SHP77 (cell line): ENCODE measurements at regions not wholly inside any gene's neighbourhood (a gene's known extent, or its start where the extent isn't known, plus 50 kb on each side); places are given as distances from the start of the nearest gene placed in this dataset.
A peak's percentile ranks its signal among the peaks of the same experiment; 100 is the strongest.
"Not testable (repeated sequence)": the region's sequence is repeated elsewhere in the genome, so short reads cannot be mapped to it uniquely, and the experiment has no call there.

ENCODE experiments used
- DNase-seq, 2 experiments: peaks; one replicate each; lab custom pipeline; 2025; lab: John Stamatoyannopoulos, UW

GRCh38 chr14:55898938-55899337 is 219.3 kb upstream of the PELI2 start:
- no peak for DNase-seq

GRCh38 chr14:55899531-55899930 is 218.7 kb upstream of the PELI2 start:
- no peak for DNase-seq

GRCh38 chr14:55900749-55901148 is 217.5 kb upstream of the PELI2 start:
- no peak for DNase-seq

- DNase-seq: no peak
Measured at GRCh38 chr14:55901291-55901690, 216.9 kb upstream of the PELI2 start.

- no peak for DNase-seq
Measured at GRCh38 chr14:55902241-55902640, 216.0 kb upstream of the PELI2 start.

GRCh38 chr14:55904086-55904485 is 214.1 kb upstream of the PELI2 start:
- DNase-seq: no peak

GRCh38 chr14:55908106-55908505 is 210.1 kb upstream of the PELI2 start:
- no peak for DNase-seq

GRCh38 chr14:55909879-55910278 is 208.3 kb upstream of the PELI2 start:
- DNase-seq: no peak

GRCh38 chr14:55910601-55911243 is 207.5 kb upstream of the PELI2 start:
- no peak for DNase-seq

- no peak for DNase-seq
Measured at GRCh38 chr14:55911776-55912175, 206.4 kb upstream of the PELI2 start.

GRCh38 chr14:55912344-55912743 is 205.9 kb upstream of the PELI2 start:
- no peak for DNase-seq

- no peak for DNase-seq
Measured at GRCh38 chr14:55913324-55914025, 204.7 kb upstream of the PELI2 start.

GRCh38 chr14:55914771-55915170 is 203.4 kb upstream of the PELI2 start:
- DNase-seq: no peak

GRCh38 chr14:55915456-55915855 is 202.8 kb upstream of the PELI2 start:
- no peak for DNase-seq

GRCh38 chr14:55919800-55920199 is 198.4 kb upstream of the PELI2 start:
- DNase-seq: not testable (repeated sequence)

- peak; percentile 51 to 70 for DNase-seq
Measured at GRCh38 chr14:55921511-55921910, 196.7 kb upstream of the PELI2 start.

GRCh38 chr14:55926007-55926406 is 192.2 kb upstream of the PELI2 start:
- DNase-seq: peak; percentile 96 to 97

GRCh38 chr14:55927028-55927427 is 191.2 kb upstream of the PELI2 start:
- DNase-seq: peak; percentile 17 to 20

GRCh38 chr14:55928276-55928675 is 189.9 kb upstream of the PELI2 start:
- DNase-seq: no peak

- no peak for DNase-seq
Measured at GRCh38 chr14:55929136-55929535, 189.1 kb upstream of the PELI2 start.

- DNase-seq: no peak
Measured at GRCh38 chr14:55930016-55930784, 188.0 kb upstream of the PELI2 start.

- no peak for DNase-seq
Measured at GRCh38 chr14:55936691-55937090, 181.5 kb upstream of the PELI2 start.

- peak in 1 of 2 experiments; percentile 51 for DNase-seq
Measured at GRCh38 chr14:55938249-55938791, 179.9 kb upstream of the PELI2 start.
